Trophoblast cell (in vitro differentiated cells and primary cell): ENCODE measurements at regions not wholly inside any gene's neighbourhood (a gene's known extent, or its start where the extent isn't known, plus 50 kb on each side); places are given as distances from the start of the nearest gene placed in this dataset.

Experiments used
- DNase-seq, 2 donors: peaks; one replicate each; pipeline ENCODE4 v3.0.0-alpha.2; 2016
- H2AFZ ChIP-seq: 2 replicates; pipeline ENCODE4 v1.6.1; 2013; ENCODE audit warnings: low read length, moderate library complexity, mild to moderate bottlenecking; ENCODE audit not compliant: insufficient read depth, poor library complexity
- H2AK5ac ChIP-seq: 2 replicates; pipeline ENCODE4 v1.6.1; 2013; ENCODE audit warnings: mild to moderate bottlenecking, low read length
- H2BK120ac ChIP-seq: 2 replicates; pipeline ENCODE4 v1.6.1; 2013; ENCODE audit warnings: low read length, mild to moderate bottlenecking, moderate library complexity; ENCODE audit not compliant: insufficient read depth, poor library complexity
- H2BK12ac ChIP-seq: 2 replicates; pipeline ENCODE4 v1.6.1; 2013; ENCODE audit warnings: mild to moderate bottlenecking, low read length, moderate library complexity
- H2BK5ac ChIP-seq: 2 replicates; pipeline ENCODE4 v1.6.1; 2013; ENCODE audit warnings: low read length, low read depth, moderate library complexity, mild to moderate bottlenecking; ENCODE audit not compliant: poor library complexity
- H3K14ac ChIP-seq: 2 replicates; pipeline ENCODE4 v1.6.1; 2013; ENCODE audit warnings: mild to moderate bottlenecking, low read length
- H3K18ac ChIP-seq: 2 replicates; pipeline ENCODE4 v1.6.1; 2013; ENCODE audit warnings: mild to moderate bottlenecking, low read length
- H3K23ac ChIP-seq: 2 replicates; pipeline ENCODE4 v1.6.1; 2013; ENCODE audit warnings: low read length
- H3K27ac ChIP-seq: 2 replicates; pipeline ENCODE4 v1.5.1; 2013; ENCODE audit warnings: low read depth, mild to moderate bottlenecking, inconsistent platforms, low read length, moderate library complexity
- H3K27me3 ChIP-seq: 2 replicates; pipeline ENCODE4 v1.6.1; 2013; ENCODE audit warnings: inconsistent platforms, mild to moderate bottlenecking, low read length, moderate library complexity; ENCODE audit not compliant: insufficient read depth
- H3K36me3 ChIP-seq, 2 experiments: 1 replicate in 1 of 2; 2 replicates in 1 of 2; pipeline ENCODE4 v1.6.1; 2013; ENCODE audit warnings: low read length in 2 of 2, mild to moderate bottlenecking in 2 of 2, moderate library complexity in 1 of 2; ENCODE audit not compliant: insufficient read depth in 2 of 2, control insufficient read depth in 1 of 2
- H3K4ac ChIP-seq: 2 replicates; pipeline ENCODE4 v1.6.1; 2013; ENCODE audit warnings: low read depth, mild to moderate bottlenecking, low read length, moderate library complexity
- H3K4me1 ChIP-seq, 2 experiments: 1 replicate in 1 of 2; 2 replicates in 1 of 2; pipeline ENCODE4 v1.6.1; 2013; ENCODE audit warnings: low read length in 2 of 2, mild to moderate bottlenecking in 2 of 2, moderate library complexity in 1 of 2; ENCODE audit not compliant: insufficient read depth in 2 of 2, control insufficient read depth in 1 of 2
- H3K4me2 ChIP-seq: 2 replicates; pipeline ENCODE4 v1.6.1; 2013; ENCODE audit warnings: inconsistent platforms, mild to moderate bottlenecking, low read length, moderate library complexity
- H3K4me3 ChIP-seq: 2 replicates; pipeline ENCODE4 v1.5.1; 2013; ENCODE audit warnings: mild to moderate bottlenecking, low read depth, low read length, inconsistent platforms
- H3K79me1 ChIP-seq: one replicate; pipeline ENCODE4 v1.6.1; 2013; ENCODE audit warnings: low read length
- H3K79me2 ChIP-seq: 2 replicates; pipeline ENCODE4 v1.6.1; 2013; ENCODE audit warnings: low read length, mild to moderate bottlenecking; ENCODE audit not compliant: control insufficient read depth, insufficient read depth, poor library complexity
- H3K9ac ChIP-seq: 2 replicates; pipeline ENCODE4 v1.6.1; 2013; ENCODE audit warnings: mild to moderate bottlenecking, low read length
- H3K9me3 ChIP-seq: 2 replicates; pipeline ENCODE4 v1.6.1; 2013; ENCODE audit warnings: low read depth, mild to moderate bottlenecking, control low read depth, inconsistent platforms, low read length; ENCODE audit not compliant: insufficient read depth
- H4K12ac ChIP-seq: 2 replicates; pipeline ENCODE4 v1.6.1; 2013; ENCODE audit warnings: low read depth, mild to moderate bottlenecking, low read length, moderate library complexity
- H4K8ac ChIP-seq: 2 replicates; pipeline ENCODE4 v1.6.1; 2013; ENCODE audit warnings: low read depth, mild to moderate bottlenecking, low read length, moderate library complexity
- H4K91ac ChIP-seq: one replicate; pipeline ENCODE4 v1.6.1; 2013; ENCODE audit warnings: low read depth, mild to moderate bottlenecking, low read length, moderate library complexity
- WGBS: extraction: QIAGEN DNeasy Blood & Tissue Kit; methylation state at CpG from one replicate; pipeline ENCODE4 v1.1.7; 2013; ENCODE audit warnings: missing lambda C conversion rate; ENCODE audit not compliant: insufficient read length, insufficient coverage; ENCODE audit errors: extremely low coverage; 5-methylcytosine and 5-hydroxymethylcytosine counted together

DNA sequence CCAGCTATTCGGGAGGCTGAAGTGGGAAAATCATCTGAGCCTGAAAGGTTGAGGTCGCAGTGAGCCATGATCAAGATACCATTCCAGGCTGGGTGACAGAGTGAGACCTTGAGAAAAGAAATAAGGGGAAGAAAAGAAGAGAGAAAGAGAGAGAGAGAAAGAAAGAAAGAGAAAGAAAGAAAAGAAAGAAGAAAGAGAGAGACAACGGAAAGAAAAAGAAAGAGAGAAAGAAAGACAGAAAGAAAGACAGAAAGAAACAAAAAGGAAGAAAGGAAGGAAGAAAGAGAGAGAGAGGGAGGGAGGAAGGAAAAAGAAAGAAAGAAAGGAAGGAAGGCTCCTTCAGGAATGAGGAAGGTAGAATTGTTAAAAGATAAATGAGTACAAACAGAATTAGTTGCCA, 84.5 kb downstream of the RPL22L1 start:
- H3K27ac ChIP-seq = no peak overlapping the region
- no peak overlapping the region for H2BK120ac ChIP-seq
- WGBS = no CpG with 5 or more reads among the region's 3 CpGs

DNA sequence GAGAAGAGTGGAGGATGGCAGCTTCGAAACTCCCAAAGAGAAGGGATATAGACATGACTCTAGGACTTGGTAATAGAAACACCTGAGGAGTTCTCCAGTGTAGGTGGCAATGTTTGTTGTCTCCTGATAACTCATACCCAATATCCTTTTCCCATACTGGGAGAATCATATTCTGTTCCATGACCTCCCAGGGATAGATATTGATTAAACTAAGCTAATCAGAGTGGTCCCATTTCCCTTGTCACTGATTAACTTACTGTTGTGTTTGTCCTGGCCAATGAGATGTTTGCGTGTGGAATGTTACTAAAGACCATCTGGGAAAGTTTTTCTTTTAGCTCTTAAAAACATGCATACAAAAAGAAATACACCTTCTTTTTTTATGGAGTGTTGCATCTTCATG, 85.6 kb downstream of the RPL22L1 start:
- Histone ChIP-seq H3K4me3 (no peak overlapping the region), H3K4me2 (no peak overlapping the region), H3K23ac (no peak overlapping the region), H2BK5ac (no peak overlapping the region), H2BK12ac (no peak overlapping the region), H4K91ac (no peak overlapping the region), H3K9me3 (no peaks in the 10 kb centered on the region), H3K14ac (no peak overlapping the region), H3K4ac (no peak overlapping the region), H3K79me2 (no peaks in the 10 kb centered on the region), H2BK120ac (no peak overlapping the region), H3K36me3 (no peaks in the 10 kb centered on the region), H3K9ac (no peak overlapping the region), H2AK5ac (no peak overlapping the region), H3K18ac (no peak overlapping the region), H4K12ac (no peak overlapping the region), H3K79me1 (no peaks in the 10 kb centered on the region), H2AFZ (no peak overlapping the region), H3K4me1 (no peaks in the 10 kb centered on the region), H4K8ac (no peak overlapping the region), H3K27me3 (no peaks in the 10 kb centered on the region), H3K27ac (no peak overlapping the region)
- no CpG with 5 or more reads among the region's 2 CpGs for WGBS
- no peak for DNase-seq

More for the DNA sequence above, 84.5 kb downstream of the RPL22L1 start:
- Histone ChIP-seq H2AFZ (no peak overlapping the region), H3K9me3 (no peaks in the 10 kb centered on the region), H2AK5ac (no peak overlapping the region), H3K18ac (no peak overlapping the region), H3K4me2 (no peak overlapping the region), H4K91ac (no peak overlapping the region), H3K4ac (no peak overlapping the region), H4K12ac (no peak overlapping the region), H3K14ac (no peak overlapping the region), H3K4me1 (no peaks in the 10 kb centered on the region), H3K9ac (no peak overlapping the region), H3K79me2 (no peaks in the 10 kb centered on the region), H3K4me3 (no peak overlapping the region), H2BK12ac (no peak overlapping the region), H3K27me3 (no peaks in the 10 kb centered on the region), H3K36me3 (no peaks in the 10 kb centered on the region), H3K23ac (no peak overlapping the region), H4K8ac (no peak overlapping the region), H3K79me1 (no peaks in the 10 kb centered on the region), H2BK5ac (no peak overlapping the region)
- DNase-seq = no peak

DNA sequence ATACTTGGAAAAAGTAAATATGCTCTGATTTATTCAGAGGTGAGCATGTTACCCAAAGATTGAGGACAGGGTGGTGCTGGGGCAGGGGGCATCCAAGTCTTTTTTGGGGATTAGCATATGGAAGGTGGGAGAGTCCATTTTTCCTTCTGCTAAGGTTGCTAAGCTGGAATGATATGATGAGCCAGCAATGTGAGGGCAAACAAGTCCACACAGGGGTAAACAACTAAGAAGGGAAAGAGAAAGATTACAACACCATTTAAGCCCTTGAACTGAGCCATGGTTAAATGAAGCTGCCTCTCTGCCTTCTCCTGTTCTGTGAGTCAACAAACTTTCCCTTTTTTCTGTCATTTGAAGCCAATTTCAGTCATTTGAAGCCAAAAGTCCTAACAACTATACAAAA, 89.0 kb downstream of the RPL22L1 start:
- H3K27ac ChIP-seq = no peak overlapping the region
- H4K8ac ChIP-seq = no peak overlapping the region
- H3K9ac ChIP-seq = no peak overlapping the region
- no peak overlapping the region for H2AK5ac ChIP-seq
- no peaks in the 10 kb centered on the region for H3K27me3 ChIP-seq
- no peak overlapping the region for H3K14ac ChIP-seq
- no peak for DNase-seq
- no peaks in the 10 kb centered on the region for H3K9me3 ChIP-seq
- no peak overlapping the region for H3K4me3 ChIP-seq
- H2BK120ac ChIP-seq = no peak overlapping the region
- H3K23ac ChIP-seq = no peak overlapping the region
- H2AFZ ChIP-seq = no peak overlapping the region
- no peak overlapping the region for H4K12ac ChIP-seq
- no peaks in the 10 kb centered on the region for H3K79me1 ChIP-seq
- H4K91ac ChIP-seq = no peak overlapping the region
- no peaks in the 10 kb centered on the region for H3K36me3 ChIP-seq
- H3K18ac ChIP-seq = no peak overlapping the region
- H2BK12ac ChIP-seq = no peak overlapping the region
- H3K4me2 ChIP-seq = no peak overlapping the region
- H3K4me1 ChIP-seq = no peaks in the 10 kb centered on the region
- no peak overlapping the region for H3K4ac ChIP-seq
- H2BK5ac ChIP-seq = no peak overlapping the region
- no peaks in the 10 kb centered on the region for H3K79me2 ChIP-seq

DNA sequence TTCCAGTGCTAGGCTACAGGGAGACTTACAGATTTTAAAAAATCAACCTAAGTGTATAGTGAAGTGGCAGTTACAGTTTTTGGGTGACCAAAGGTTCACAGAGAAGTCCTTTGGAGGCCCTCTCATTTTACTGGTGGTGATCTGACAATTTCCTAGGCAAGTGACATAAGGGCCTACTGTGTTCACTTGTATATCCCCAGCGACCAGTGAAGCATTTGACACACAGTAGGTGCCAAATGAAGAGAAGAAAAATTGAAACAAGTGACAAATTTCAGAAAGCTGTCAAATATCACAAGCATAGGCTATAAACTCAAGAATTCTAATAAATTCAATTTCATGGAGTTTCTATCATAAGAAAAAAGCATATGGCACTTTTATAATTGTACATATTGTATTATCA, 89.5 kb downstream of the RPL22L1 start:
- Histone ChIP-seq H3K9ac (no peak overlapping the region), H3K9me3 (no peaks in the 10 kb centered on the region), H2AK5ac (no peak overlapping the region), H3K27me3 (no peaks in the 10 kb centered on the region), H3K23ac (no peak overlapping the region), H4K91ac (no peak overlapping the region), H3K4me2 (no peak overlapping the region), H3K79me2 (no peaks in the 10 kb centered on the region), H2BK12ac (no peak overlapping the region), H3K4me1 (no peaks in the 10 kb centered on the region), H4K8ac (no peak overlapping the region), H3K14ac (no peak overlapping the region), H3K36me3 (no peaks in the 10 kb centered on the region), H3K4ac (no peak overlapping the region), H2AFZ (no peak overlapping the region), H3K4me3 (no peak overlapping the region), H3K79me1 (no peaks in the 10 kb centered on the region), H3K27ac (no peak overlapping the region), H4K12ac (no peak overlapping the region), H2BK5ac (no peak overlapping the region), H2BK120ac (no peak overlapping the region), H3K18ac (no peak overlapping the region)
- DNase-seq = no peak
- no CpG with 5 or more reads among the region's 1 CpG for WGBS
